HG03095 (cell line): ENCODE measurements at regions not wholly inside any gene's neighbourhood (a gene's known extent, or its start where the extent isn't known, plus 50 kb on each side); places are given as distances from the start of the nearest gene placed in this dataset.

ENCODE experiments used
- ATAC-seq: cut with Tn5 transposase; IDR thresholded peaks from one replicate; pipeline ENCODE4 v1.9.1; 2021; ENCODE audit warnings: moderate library complexity; ENCODE audit not compliant: unreplicated experiment

GRCh38 chr1:38436006-38436405, 389.4 kb upstream of the POU3F1 start:
- ATAC-seq, result no peak

GRCh38 chr1:38433084-38433722, 386.6 kb upstream of the POU3F1 start:
- no peak for ATAC-seq

DNA sequence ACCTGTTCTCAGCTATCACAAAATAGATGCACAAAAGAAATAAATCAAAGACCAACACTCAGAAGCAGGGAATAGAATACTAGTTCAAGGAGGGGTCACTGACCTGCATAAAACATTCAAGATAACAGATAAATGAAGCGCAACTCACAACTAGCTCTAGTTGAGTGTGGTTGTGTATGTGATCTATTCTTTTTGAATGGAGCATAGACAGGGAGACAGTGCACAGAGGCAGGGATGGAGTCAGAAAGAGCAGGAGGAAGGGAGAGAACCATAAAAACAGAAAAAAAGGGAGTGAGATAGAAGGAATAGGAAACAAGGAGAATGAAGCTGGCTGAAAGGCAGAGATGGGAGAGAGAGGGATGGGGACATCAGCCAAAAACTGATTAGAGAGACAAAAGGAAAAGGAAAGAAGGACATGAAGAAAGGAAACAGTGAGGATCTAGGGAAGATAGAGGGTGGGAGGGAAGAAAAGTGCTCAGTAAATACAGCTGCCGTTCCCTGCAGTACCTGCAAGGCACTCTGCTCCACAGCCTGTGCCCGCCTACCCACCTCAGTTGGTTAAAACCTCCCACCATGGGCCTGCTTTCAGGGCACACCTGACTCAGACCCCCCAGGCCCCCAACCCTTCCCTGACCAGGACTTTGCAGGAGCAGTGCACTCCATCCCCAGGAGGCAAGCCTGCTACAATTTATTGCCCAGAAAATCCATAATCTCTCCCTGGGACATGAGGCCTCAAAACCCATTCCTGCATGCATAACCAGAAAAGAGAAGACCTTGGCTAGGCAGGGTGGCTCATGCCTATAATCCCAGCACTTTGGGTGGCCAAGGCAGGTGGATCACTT, 385.2 kb upstream of the POU3F1 start:
- ATAC-seq, result no peak

DNA sequence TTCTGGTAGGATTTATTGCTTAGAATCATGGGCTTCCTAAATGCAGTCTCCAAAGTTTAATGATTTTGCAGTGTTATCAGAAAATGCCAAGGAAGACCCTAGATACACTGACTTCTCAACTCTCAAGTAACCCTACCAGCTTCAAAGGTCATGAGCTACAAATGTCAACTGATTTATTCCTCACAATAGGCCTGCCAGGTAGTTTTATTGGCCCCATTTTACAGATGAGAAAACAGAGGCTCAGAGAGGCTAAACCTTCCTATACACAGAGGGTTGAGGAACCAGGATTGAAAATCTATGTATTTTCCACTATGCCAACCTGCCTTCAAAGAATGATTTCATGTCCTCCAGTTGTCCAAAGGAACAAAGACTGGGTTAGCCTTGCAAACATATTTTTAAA, 384.4 kb upstream of the POU3F1 start:
- no peak for ATAC-seq

DNA sequence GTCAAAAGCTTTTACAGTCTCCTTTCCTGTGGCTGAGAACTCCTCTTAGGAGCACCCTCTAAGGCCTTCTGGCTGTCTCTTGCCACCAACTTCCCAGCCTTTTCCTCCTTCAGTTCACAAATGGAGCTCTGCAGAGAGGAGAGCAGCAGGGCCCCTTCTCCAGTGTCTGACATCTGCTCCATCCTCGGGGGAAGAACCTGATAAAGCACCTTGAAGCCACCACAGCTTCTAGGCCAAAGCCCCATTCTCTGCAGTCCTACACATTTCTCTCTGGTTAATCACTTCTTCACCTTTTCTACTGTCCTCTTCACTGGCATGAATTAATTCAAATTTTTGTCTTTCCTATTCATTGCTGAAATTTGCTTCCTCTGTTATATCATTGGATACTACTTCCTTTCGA, 378.1 kb upstream of the POU3F1 start:
- ATAC-seq, result no peak

- no peak for ATAC-seq
Observed at GRCh38 chr1:38420666-38421065, 374.1 kb upstream of the POU3F1 start.

DNA sequence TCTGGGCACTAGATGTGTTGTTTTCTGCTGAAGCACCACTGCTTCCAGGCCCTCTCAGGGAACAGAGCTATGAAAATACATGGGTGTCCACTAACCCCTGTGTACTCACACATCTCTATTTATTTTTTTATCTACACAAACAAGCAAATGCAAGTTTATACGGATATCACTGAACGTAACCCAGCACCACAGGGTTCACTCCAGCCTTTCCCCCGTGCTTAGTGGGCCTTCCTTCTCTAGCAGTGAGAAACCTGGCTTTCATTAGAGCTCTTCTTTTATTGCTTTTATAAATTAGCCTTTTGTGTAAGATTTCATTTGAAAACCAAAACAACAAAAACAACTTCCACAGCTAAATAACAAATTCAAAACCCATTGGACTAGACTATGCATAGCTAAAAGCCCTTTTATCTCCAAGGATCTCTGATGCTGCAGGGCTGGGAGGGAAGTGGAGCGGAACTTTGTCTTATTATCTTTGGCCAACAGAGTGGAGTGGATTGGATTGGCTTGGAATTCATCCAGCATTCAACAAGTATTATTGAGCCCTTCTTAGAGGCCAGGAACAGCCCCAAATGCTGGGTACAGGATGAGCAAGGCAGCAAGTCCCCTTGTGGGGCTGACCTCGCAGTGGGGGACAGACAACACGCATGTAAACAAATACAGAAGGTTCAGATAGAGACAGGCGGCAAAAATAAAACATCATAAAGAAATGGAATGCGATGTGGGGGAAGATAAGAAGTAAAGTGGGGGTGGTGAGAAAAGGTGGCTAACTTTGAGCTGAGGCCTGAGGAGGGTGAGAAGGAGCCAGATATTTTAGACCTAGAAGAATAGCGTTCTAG, 371.8 kb upstream of the POU3F1 start:
- no peak for ATAC-seq

DNA sequence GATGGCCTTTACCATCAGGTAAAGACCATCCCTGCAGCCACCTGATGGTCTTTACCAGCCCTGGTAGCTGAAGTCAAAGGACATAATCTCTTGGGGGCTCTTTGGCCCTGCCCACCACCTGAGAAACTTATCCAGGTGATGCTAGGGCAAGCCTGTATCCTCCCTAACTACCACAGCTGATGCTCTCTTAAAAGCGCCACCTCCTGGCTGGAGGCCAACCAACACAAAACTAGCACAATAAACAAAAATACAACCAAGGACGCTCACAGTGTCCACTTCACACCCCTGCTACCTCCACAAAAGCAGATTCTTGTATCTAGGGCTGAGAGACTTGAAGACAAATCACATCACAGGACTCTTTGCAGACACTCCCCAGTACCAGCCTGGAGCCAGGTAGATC, 357.1 kb upstream of the POU3F1 start:
- no peak for ATAC-seq

DNA sequence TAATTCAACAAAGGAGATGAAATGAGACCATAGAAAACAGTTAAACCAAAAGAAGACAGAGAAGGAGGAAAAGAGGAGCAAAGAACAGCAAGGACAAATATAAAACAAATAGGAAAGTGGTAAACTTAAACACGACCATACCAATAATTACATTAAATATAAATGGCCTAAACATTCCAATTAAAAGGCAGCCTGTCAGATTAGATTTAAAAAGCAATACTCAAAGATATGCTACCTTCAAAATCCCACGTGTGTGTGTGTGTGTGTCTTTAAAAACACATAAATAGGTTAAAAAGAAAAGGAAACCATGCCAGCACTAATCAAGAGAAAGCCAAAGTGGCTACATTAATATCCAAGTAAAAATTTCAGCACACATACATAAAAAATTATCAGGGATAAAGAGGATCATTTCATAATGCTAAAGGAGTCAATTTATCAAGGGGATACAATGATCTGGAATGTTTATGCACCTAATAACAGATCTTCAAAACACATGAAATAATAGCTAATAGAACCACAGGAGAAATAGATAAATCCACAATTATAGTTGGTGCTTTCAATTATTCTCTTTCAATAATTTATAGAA, 355.7 kb upstream of the POU3F1 start:
- no peak for ATAC-seq

- no peak for ATAC-seq
Observed at GRCh38 chr1:38396606-38397005, 350.0 kb upstream of the POU3F1 start.

DNA sequence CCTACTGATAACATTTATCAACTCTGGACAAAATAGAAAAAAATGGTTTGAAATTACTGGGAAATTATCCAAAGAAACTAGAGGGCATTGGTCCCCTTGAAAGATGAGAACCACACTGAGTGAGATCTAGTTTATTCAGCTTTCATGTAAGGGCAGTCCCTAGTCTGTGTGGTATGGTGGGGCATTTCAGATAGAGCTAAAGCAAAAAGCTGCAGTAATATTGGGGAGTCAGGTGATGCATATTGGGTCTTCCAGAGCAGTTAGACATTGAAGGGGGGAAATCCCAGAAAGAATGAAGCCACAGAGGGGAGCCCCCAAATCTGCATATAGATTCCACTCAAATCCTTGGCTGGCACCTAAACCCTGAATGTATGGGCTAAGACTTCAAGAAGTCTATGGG, 347.7 kb upstream of the POU3F1 start:
- ATAC-seq, result no peak

DNA sequence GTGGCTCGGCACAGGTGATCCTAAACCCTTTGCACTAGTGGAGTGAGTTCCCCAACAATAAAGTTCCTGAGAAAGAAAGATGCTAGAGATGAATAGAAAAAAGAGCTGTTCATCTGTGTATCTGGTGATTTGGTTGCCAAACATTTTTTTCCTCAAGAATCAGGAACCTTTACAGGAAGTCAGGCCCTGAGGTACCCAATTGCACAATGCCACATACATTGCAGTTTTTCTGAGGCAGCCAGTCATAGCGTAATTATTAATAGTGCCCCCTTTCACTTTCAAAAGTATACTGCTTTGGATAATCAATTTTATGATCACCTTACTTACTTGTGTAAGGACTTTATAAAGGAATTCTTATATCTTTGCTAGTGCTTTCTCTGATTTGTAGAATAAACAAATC, 346.3 kb upstream of the POU3F1 start:
- ATAC-seq, result no peak

DNA sequence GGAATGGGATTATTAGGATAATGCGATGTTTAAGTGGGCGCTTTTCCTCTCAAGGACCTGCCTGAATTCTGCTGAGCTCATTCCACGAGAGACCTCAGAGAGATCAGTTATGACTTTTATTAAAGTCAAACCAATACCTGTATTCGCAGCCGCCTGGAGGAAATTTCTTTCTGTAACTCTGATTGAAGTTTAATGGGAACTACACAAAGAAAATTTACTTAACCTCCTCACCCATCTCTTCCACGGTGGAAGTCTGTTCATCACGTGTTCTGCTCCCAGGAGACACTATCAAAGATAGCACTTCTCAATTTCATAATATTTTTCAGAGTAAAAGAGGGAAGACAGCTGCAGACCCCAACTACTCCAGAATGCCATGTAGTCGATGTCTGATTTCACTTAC, 334.7 kb upstream of the POU3F1 start:
- no peak for ATAC-seq

GRCh38 chr1:38376577-38376976, 330.0 kb upstream of the POU3F1 start:
- no peak for ATAC-seq

GRCh38 chr1:38375035-38375434, 328.4 kb upstream of the POU3F1 start:
- ATAC-seq, result no peak

GRCh38 chr1:38371505-38371844, 324.9 kb upstream of the POU3F1 start:
- ATAC-seq, result no peak

DNA sequence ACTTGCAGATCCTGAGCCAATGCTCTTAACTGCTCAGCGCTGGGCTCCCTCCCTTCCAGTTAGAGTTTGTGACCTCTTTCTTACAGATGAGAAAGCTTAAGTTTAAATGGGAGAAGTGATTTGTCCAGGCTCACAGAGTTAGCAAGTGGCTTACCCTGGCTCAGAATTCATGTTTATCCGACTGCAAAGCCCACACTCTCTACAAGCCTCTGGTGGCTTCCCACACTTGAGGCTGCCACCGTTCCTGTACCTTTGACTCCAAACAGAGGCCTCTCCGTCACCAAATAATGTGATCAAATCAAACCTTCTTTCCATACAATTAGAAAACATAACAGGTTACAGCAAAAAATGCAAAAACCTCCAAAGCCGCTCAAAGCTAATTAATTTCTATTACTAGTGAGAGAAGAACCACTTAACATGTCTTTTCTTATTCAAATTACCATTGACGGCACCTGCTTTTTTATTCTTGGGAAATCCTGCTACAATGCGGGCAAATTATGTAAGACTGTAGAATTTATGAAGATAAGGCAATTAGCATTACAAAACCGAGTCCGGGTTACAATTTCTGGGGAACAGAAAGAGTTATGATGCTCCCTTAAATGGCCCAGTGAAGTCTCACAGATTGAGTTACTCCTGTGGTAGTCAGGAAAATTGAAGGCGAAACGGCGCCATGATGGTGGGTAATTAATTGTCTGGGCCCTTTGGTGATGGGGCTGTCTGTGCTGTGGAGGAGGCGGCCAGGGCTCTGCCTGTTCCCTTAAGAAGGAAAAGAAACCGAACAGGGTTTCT, 324.3 kb upstream of the POU3F1 start:
- no peak for ATAC-seq

GRCh38 chr1:38365242-38365641, 318.6 kb upstream of the POU3F1 start:
- no peak for ATAC-seq

- ATAC-seq, result no peak
Observed at GRCh38 chr1:38361566-38361965, 315.0 kb upstream of the POU3F1 start.

DNA sequence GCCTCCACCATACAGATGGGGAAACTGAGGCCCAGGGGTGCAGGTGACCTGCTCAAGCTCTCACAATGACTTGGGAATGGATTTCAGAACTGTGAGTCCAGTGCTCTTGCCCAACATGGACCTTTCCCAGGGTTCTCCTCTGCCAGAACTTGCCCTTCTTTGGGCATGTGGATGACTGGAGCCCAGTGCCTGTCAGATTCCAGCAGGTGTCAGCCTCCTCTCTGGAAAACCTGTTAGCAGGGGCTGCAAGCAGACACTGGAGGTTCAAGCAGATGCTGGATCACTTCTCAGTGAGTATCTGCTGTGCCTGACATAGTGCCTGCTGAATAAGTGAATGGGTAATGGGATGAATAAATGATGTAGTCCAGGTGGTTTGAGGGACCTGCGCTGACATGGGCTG, 314.2 kb upstream of the POU3F1 start:
- ATAC-seq, result no peak

DNA sequence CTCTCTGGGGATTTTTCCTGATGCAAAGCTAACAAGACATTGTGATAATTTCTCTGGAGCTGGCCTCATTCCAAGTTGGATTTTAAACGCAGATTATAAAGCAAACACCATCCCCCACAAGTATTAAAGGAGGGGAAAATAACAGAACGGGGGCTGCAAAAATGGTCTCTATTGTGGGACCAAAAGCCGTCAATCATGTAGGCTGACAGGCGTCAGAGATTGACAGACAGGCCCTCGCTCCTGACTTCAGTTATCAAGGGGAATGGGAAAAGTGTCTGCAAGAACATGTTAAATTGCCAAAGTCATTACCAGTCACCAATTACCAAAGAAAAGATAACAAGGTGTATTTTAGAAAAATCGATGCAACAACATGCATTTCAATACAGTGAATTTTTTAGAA, 307.4 kb upstream of the POU3F1 start:
- no peak for ATAC-seq
